Liver (tissue), 8 donors: ENCODE measurements at regions not wholly inside any gene's neighbourhood (a gene's known extent, or its start where the extent isn't known, plus 50 kb on each side); places are given as distances from the start of the nearest gene placed in this dataset.

Experiments used
- DNase-seq: peaks from one replicate; pipeline ENCODE4 v3.0.0-alpha.2; 2017; ENCODE audit warnings: low spot score
- H3K27ac ChIP-seq, 2 donors: one replicate each; pipeline ENCODE4 v1.7.0; 2013; ENCODE audit warnings: inconsistent platforms in 2 of 2, low read length in 2 of 2, control low read depth in 1 of 2, low read depth in 1 of 2, mild to moderate bottlenecking in 1 of 2
- H3K27me3 ChIP-seq, 4 donors: one replicate each; pipeline versions ENCODE4 v1.6.1 to v1.7.0; 2013; ENCODE audit warnings: low read length in 3 of 4, inconsistent platforms in 1 of 4, mild to moderate bottlenecking in 1 of 4, moderate library complexity in 1 of 4; ENCODE audit not compliant: control insufficient read depth in 4 of 4, insufficient read depth in 4 of 4
- H3K36me3 ChIP-seq, 4 donors: one replicate each; pipeline versions ENCODE4 v1.6.1 to v1.7.0; 2013; ENCODE audit warnings: low read length in 3 of 4, mild to moderate bottlenecking in 3 of 4, low read depth in 1 of 4, moderate library complexity in 1 of 4; ENCODE audit not compliant: control insufficient read depth in 4 of 4, insufficient read depth in 3 of 4
- H3K4me1 ChIP-seq, 4 donors: one replicate each; pipeline versions ENCODE4 v1.6.1 to v1.7.0; 2013; ENCODE audit warnings: low read length in 3 of 4, mild to moderate bottlenecking in 3 of 4, moderate library complexity in 1 of 4; ENCODE audit not compliant: control insufficient read depth in 4 of 4, insufficient read depth in 4 of 4
- H3K4me3 ChIP-seq, 3 donors: one replicate each; pipeline versions ENCODE4 v1.6.1 to v1.7.0; 2013; ENCODE audit warnings: low read length in 3 of 3, control low read depth in 1 of 3, low read depth in 1 of 3, mild to moderate bottlenecking in 1 of 3
- H3K9ac ChIP-seq, 2 donors: one replicate each; pipeline ENCODE4 v1.7.0; 2013; ENCODE audit warnings: low read length in 2 of 2, mild to moderate bottlenecking in 2 of 2, moderate library complexity in 2 of 2, control low read depth in 1 of 2, low read depth in 1 of 2
- H3K9me3 ChIP-seq, 4 donors: one replicate each; pipeline versions ENCODE4 v1.6.1 to v1.7.0; 2013; ENCODE audit warnings: low read length in 3 of 4; ENCODE audit not compliant: control insufficient read depth in 4 of 4
- EGR1 ChIP-seq, 2 donors: IDR thresholded peaks; 2 replicates each; pipeline ENCODE4 v1.6.1; 2016 to 2018; ENCODE audit warnings: antibody characterized with exemption in 2 of 2, low read depth in 2 of 2
- FOXA1 ChIP-seq: IDR thresholded peaks from 2 replicates; pipeline ENCODE4 v1.6.1; 2016; ENCODE audit warnings: antibody characterized with exemption
- FOXA2 ChIP-seq: IDR thresholded peaks from 2 replicates; pipeline ENCODE4 v1.6.1; 2016; ENCODE audit warnings: antibody characterized with exemption
- GABPA ChIP-seq, 2 donors: IDR thresholded peaks in 1 of 2; conservative IDR thresholded peaks in 1 of 2; 2 replicates each; pipeline ENCODE4 v1.6.1; 2016; ENCODE audit warnings: antibody characterized with exemption in 2 of 2, mild to moderate bottlenecking in 1 of 2, moderate library complexity in 1 of 2
- HNF4A ChIP-seq, 2 donors: conservative IDR thresholded peaks; 2 replicates each; pipeline ENCODE4 v1.6.1; 2016; ENCODE audit warnings: antibody characterized with exemption in 2 of 2, mild to moderate bottlenecking in 2 of 2
- HNF4G ChIP-seq: IDR thresholded peaks from 2 replicates; pipeline ENCODE4 v1.6.1; 2016; ENCODE audit warnings: antibody characterized with exemption
- JUND ChIP-seq, 2 donors: IDR thresholded peaks; 2 replicates each; pipeline ENCODE4 v1.6.1; 2016; ENCODE audit warnings: antibody characterized with exemption in 2 of 2
- NR2F2 ChIP-seq: IDR thresholded peaks from 2 replicates; pipeline ENCODE4 v1.6.1; 2016; ENCODE audit warnings: antibody characterized with exemption
- RAD21 ChIP-seq, 2 donors: IDR thresholded peaks; 2 replicates each; pipeline ENCODE4 v1.6.1; 2016; ENCODE audit warnings: antibody characterized with exemption in 2 of 2, mild to moderate bottlenecking in 2 of 2
- RXRA ChIP-seq, 2 donors: IDR thresholded peaks; 2 replicates each; pipeline ENCODE4 v1.6.1; 2017 to 2018; ENCODE audit warnings: antibody characterized with exemption in 2 of 2, mild to moderate bottlenecking in 1 of 2
- SP1 ChIP-seq: IDR thresholded peaks from 2 replicates; pipeline ENCODE4 v1.6.1; 2018; ENCODE audit warnings: antibody characterized with exemption, mild to moderate bottlenecking
- TAF1 ChIP-seq: conservative IDR thresholded peaks from 2 replicates; pipeline ENCODE4 v1.6.1; 2016; ENCODE audit warnings: antibody characterized with exemption, mild to moderate bottlenecking
- YY1 ChIP-seq: IDR thresholded peaks from 2 replicates; pipeline ENCODE4 v1.6.1; 2016; ENCODE audit warnings: antibody characterized with exemption, mild to moderate bottlenecking
- WGBS: extraction: QIAGEN DNeasy Blood & Tissue Kit; methylation state at CpG from one replicate; pipeline ENCODE4 v1.1.7; 2013; 5-methylcytosine and 5-hydroxymethylcytosine counted together
- TF ChIP-seq, protein P1 (sequence below): IDR thresholded peaks from 2 replicates; pipeline ENCODE4 v1.6.1; 2016; ENCODE audit warnings: antibody characterized with exemption
- TF ChIP-seq, protein P2 (sequence below): fragments of 150-350 bp; IDR thresholded peaks from 2 replicates; pipeline ENCODE4 v1.5.1; 2017; ENCODE audit warnings: improper control_type of control experiment, low read depth, low read length; ENCODE audit not compliant: missing input control
- TF ChIP-seq, protein P3 (sequence below): IDR thresholded peaks from 2 replicates; pipeline ENCODE4 v1.6.1; 2016; ENCODE audit warnings: antibody characterized with exemption, mild to moderate bottlenecking
- TF ChIP-seq, protein P4 (sequence below): IDR thresholded peaks from 2 replicates; pipeline ENCODE4 v1.6.1; 2016; ENCODE audit warnings: antibody characterized with exemption
- TF ChIP-seq, protein P5 (sequence below): IDR thresholded peaks from 2 replicates; pipeline ENCODE4 v1.6.1; 2016; ENCODE audit warnings: antibody characterized with exemption
- donor health status: healthy.
- donor health status: healthy.
- donor health status: healthy.
- donor health status: healthy.
- donor health status: healthy.

DNA sequence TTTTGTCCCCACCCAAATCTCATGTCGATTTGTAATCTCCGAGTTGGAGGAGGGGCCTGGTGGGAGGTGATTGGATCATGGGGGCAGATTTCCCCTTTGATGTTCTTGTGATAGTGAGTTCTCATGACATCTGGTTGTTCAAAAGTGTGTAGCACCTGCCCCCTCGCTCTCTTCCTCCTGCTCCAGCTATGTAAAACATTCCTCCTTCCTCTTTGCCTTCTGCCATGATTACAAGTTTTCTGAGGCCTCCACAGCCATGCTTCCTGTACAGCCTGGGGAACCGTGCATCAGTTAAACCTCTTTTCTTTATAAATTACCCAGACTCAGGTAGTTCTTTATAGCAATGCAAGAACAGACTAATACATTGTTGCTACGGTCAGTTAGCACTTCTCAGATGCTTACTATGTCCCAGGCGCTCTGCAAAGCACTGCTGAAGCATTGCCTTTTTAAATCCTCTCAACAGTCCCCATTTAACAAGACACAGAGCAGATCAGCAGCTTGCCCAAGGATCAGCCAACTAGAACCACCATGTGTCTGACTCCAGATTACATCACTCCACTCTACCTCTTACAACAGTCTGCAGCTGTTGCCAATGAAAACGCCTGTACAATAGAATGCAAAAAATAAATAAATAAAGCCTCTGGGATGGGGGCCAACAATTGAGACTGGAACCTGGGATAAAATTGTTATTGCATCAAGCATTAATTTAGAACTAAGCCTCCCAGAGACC is 52.4 kb upstream of the USP1 start:
- TF ChIP-seq NR2F2 (no peak), HNF4G (no peak), JUND (IDR thresholded peaks at IDR 0.05) (peak in 1 of 2 donors; percentile 31), EGR1 (IDR thresholded peaks at IDR 0.05; ENCODE audit: low read depth in 2 of 2) (no peak), YY1 (peak; percentile 49), SP1 (no peak), FOXA2 (no peak), GABPA (IDR thresholded peaks at IDR 0.05 in 1 of 2, conservative IDR thresholded peaks at IDR 0.05 in 1 of 2) (no peak), RAD21 (IDR thresholded peaks at IDR 0.05) (no peak), TAF1 (no peak), FOXA1 (no peak), HNF4A (conservative IDR thresholded peaks at IDR 0.05) (peak in 1 of 2 donors; percentile 50), RXRA (IDR thresholded peaks at IDR 0.05) (peak in 1 of 2 donors; percentile 44)
- TF ChIP-seq, protein P1, sequence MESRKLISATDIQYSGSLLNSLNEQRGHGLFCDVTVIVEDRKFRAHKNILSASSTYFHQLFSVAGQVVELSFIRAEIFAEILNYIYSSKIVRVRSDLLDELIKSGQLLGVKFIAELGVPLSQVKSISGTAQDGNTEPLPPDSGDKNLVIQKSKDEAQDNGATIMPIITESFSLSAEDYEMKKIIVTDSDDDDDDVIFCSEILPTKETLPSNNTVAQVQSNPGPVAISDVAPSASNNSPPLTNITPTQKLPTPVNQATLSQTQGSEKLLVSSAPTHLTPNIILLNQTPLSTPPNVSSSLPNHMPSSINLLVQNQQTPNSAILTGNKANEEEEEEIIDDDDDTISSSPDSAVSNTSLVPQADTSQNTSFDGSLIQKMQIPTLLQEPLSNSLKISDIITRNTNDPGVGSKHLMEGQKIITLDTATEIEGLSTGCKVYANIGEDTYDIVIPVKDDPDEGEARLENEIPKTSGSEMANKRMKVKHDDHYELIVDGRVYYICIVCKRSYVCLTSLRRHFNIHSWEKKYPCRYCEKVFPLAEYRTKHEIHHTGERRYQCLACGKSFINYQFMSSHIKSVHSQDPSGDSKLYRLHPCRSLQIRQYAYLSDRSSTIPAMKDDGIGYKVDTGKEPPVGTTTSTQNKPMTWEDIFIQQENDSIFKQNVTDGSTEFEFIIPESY, result peak; percentile 14
- TF ChIP-seq, protein P2, sequence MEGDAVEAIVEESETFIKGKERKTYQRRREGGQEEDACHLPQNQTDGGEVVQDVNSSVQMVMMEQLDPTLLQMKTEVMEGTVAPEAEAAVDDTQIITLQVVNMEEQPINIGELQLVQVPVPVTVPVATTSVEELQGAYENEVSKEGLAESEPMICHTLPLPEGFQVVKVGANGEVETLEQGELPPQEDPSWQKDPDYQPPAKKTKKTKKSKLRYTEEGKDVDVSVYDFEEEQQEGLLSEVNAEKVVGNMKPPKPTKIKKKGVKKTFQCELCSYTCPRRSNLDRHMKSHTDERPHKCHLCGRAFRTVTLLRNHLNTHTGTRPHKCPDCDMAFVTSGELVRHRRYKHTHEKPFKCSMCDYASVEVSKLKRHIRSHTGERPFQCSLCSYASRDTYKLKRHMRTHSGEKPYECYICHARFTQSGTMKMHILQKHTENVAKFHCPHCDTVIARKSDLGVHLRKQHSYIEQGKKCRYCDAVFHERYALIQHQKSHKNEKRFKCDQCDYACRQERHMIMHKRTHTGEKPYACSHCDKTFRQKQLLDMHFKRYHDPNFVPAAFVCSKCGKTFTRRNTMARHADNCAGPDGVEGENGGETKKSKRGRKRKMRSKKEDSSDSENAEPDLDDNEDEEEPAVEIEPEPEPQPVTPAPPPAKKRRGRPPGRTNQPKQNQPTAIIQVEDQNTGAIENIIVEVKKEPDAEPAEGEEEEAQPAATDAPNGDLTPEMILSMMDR, result no peak
- TF ChIP-seq, protein P3, sequence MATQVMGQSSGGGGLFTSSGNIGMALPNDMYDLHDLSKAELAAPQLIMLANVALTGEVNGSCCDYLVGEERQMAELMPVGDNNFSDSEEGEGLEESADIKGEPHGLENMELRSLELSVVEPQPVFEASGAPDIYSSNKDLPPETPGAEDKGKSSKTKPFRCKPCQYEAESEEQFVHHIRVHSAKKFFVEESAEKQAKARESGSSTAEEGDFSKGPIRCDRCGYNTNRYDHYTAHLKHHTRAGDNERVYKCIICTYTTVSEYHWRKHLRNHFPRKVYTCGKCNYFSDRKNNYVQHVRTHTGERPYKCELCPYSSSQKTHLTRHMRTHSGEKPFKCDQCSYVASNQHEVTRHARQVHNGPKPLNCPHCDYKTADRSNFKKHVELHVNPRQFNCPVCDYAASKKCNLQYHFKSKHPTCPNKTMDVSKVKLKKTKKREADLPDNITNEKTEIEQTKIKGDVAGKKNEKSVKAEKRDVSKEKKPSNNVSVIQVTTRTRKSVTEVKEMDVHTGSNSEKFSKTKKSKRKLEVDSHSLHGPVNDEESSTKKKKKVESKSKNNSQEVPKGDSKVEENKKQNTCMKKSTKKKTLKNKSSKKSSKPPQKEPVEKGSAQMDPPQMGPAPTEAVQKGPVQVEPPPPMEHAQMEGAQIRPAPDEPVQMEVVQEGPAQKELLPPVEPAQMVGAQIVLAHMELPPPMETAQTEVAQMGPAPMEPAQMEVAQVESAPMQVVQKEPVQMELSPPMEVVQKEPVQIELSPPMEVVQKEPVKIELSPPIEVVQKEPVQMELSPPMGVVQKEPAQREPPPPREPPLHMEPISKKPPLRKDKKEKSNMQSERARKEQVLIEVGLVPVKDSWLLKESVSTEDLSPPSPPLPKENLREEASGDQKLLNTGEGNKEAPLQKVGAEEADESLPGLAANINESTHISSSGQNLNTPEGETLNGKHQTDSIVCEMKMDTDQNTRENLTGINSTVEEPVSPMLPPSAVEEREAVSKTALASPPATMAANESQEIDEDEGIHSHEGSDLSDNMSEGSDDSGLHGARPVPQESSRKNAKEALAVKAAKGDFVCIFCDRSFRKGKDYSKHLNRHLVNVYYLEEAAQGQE, result no peak
- TF ChIP-seq, protein P4, sequence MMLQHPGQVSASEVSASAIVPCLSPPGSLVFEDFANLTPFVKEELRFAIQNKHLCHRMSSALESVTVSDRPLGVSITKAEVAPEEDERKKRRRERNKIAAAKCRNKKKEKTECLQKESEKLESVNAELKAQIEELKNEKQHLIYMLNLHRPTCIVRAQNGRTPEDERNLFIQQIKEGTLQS, result peak; percentile 66
- TF ChIP-seq, protein P5, sequence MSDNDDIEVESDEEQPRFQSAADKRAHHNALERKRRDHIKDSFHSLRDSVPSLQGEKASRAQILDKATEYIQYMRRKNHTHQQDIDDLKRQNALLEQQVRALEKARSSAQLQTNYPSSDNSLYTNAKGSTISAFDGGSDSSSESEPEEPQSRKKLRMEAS, result peak; percentile 46
- DNase-seq, result no peak
- H3K27me3 ChIP-seq, result no peaks in the 10 kb centered on the region
- no peaks in the 10 kb centered on the region for H3K36me3 ChIP-seq
- no peak overlapping the region for H3K27ac ChIP-seq
- peaks cover 10 to 20% (median 13%) of the 10 kb centered on the region in 4 donors for H3K4me1 ChIP-seq
- no peak overlapping the region for H3K9ac ChIP-seq
- 76% methylated on average over 7 of the region's 7 CpGs for WGBS
- no peak overlapping the region for H3K4me3 ChIP-seq
- H3K9me3 ChIP-seq, result no peaks in the 10 kb centered on the region
